Fibroblast of lung (primary cell): ENCODE measurements at regions not wholly inside any gene's neighbourhood (a gene's known extent, or its start where the extent isn't known, plus 50 kb on each side); places are given as distances from the start of the nearest gene placed in this dataset.

Experiments
- CTCF ChIP-seq, 2 donors: IDR thresholded peaks in 1 of 2; conservative IDR thresholded peaks in 1 of 2; 1 replicate in 1 of 2; 2 replicates in 1 of 2; pipeline ENCODE4 v1.5.1; 2011 to 2012; ENCODE audit warnings: low read length in 2 of 2, control low read depth in 1 of 2, inconsistent platforms in 1 of 2, low read depth in 1 of 2, mild to moderate bottlenecking in 1 of 2
- EZH2 ChIP-seq: IDR thresholded peaks from 2 replicates; pipeline ENCODE4 v1.5.1; 2012; ENCODE audit warnings: low read length, control low read depth, mild to moderate bottlenecking; ENCODE audit errors: missing control alignments

- TF ChIP-seq CTCF (conservative IDR thresholded peaks at IDR 0.05 in 1 of 2, IDR thresholded peaks at IDR 0.05 in 1 of 2; ENCODE audit: low read depth in 1 of 2, low read length in 2 of 2) (no peak), EZH2 (no peak)
Measured at GRCh38 chr21:19864476-19864875, 1133.7 kb upstream of the NCAM2 start.
